ENCODE measurements at regions not wholly inside any gene's neighbourhood (a gene's known extent, or its start where the extent isn't known, plus 50 kb on each side); places are given as distances from the start of the nearest gene placed in this dataset.

GRCh38 chr2:128793404-128793803 is 474.7 kb upstream of the HS6ST1 start:
- no peak for DNase-seq (ENCODE audit: low spot score)

- DNase-seq (ENCODE audit: low spot score): no peak
These were observed 475.6 kb upstream of the HS6ST1 start for GRCh38 chr2:128794285-128794684.

GRCh38 chr2:128796321-128796720 is 477.7 kb upstream of the HS6ST1 start:
- no peak for DNase-seq (ENCODE audit: low spot score)

GRCh38 chr2:128797092-128797491 is 478.4 kb upstream of the HS6ST1 start:
- DNase-seq (ENCODE audit: low spot score): no peak

GRCh38 chr2:128797533-128797932 is 478.9 kb upstream of the HS6ST1 start:
- no peak for DNase-seq (ENCODE audit: low spot score)

GRCh38 chr2:128797937-128798336 is 479.3 kb upstream of the HS6ST1 start:
- DNase-seq (ENCODE audit: low spot score): no peak

GRCh38 chr2:128798502-128799283 is 480.0 kb upstream of the HS6ST1 start:
- DNase-seq (ENCODE audit: low spot score): no peak

GRCh38 chr2:128799284-128799552 is 480.6 kb upstream of the HS6ST1 start:
- DNase-seq (ENCODE audit: low spot score): no peak

GRCh38 chr2:128799730-128800129 is 481.1 kb upstream of the HS6ST1 start:
- no peak for DNase-seq (ENCODE audit: low spot score)

GRCh38 chr2:128801576-128801975 is 482.9 kb upstream of the HS6ST1 start:
- DNase-seq (ENCODE audit: low spot score): no peak

- no peak for DNase-seq (ENCODE audit: low spot score)
These were observed 484.6 kb upstream of the HS6ST1 start for GRCh38 chr2:128803222-128803621.

- no peak for DNase-seq (ENCODE audit: low spot score)
These were observed 486.6 kb upstream of the HS6ST1 start for GRCh38 chr2:128805237-128805636.

GRCh38 chr2:128805918-128806317 is 487.2 kb upstream of the HS6ST1 start:
- DNase-seq (ENCODE audit: low spot score): no peak

- no peak for DNase-seq (ENCODE audit: low spot score)
These were observed 488.6 kb upstream of the HS6ST1 start for GRCh38 chr2:128807317-128807716.

- DNase-seq (ENCODE audit: low spot score): no peak
These were observed 490.0 kb upstream of the HS6ST1 start for GRCh38 chr2:128808462-128809258.

- DNase-seq (ENCODE audit: low spot score): no peak
These were observed 490.6 kb upstream of the HS6ST1 start for GRCh38 chr2:128809259-128809636.

GRCh38 chr2:128809880-128810279 is 491.2 kb upstream of the HS6ST1 start:
- no peak for DNase-seq (ENCODE audit: low spot score)

- DNase-seq (ENCODE audit: low spot score): no peak
These were observed 493.7 kb upstream of the HS6ST1 start for GRCh38 chr2:128812183-128812940.

GRCh38 chr2:128813352-128814034 is 494.8 kb upstream of the HS6ST1 start:
- DNase-seq (ENCODE audit: low spot score): no peak

- no peak for DNase-seq (ENCODE audit: low spot score)
These were observed 496.6 kb upstream of the HS6ST1 start for GRCh38 chr2:128815248-128815647.

GRCh38 chr2:128817171-128817570 is 498.5 kb upstream of the HS6ST1 start:
- DNase-seq (ENCODE audit: low spot score): no peak

- DNase-seq (ENCODE audit: low spot score): no peak
These were observed 499.1 kb upstream of the HS6ST1 start for GRCh38 chr2:128817813-128818212.

Measured in activated CD4-positive, alpha-beta T cell treated with anti-CD3 and anti-CD28 coated beads, Interleukin-2, Interleukin-4, amounts not matched to agents 100 ng/mL and 50 ng/mL, durations not matched to agents 16 hours and 8 hours (primary cell).